Kidney (tissue), 13 donors: ENCODE measurements at regions not wholly inside any gene's neighbourhood (a gene's known extent, or its start where the extent isn't known, plus 50 kb on each side); places are given as distances from the start of the nearest gene placed in this dataset.

Source experiments
- DNase-seq, 5 donors: peaks; one replicate each; pipeline ENCODE4 v3.0.0-alpha.2; 2013 to 2020
- FAIRE-seq: peaks from 2 replicates; lab custom pipeline; 2012; peaks lifted over from hg19 to GRCh38; lab: Jason Lieb, UNC
- H3K27ac ChIP-seq, 2 donors: one replicate each; pipeline ENCODE4 v1.7.0; 2013; ENCODE audit warnings: low read depth in 2 of 2, low read length in 2 of 2, inconsistent platforms in 1 of 2
- H3K27me3 ChIP-seq: one replicate; pipeline ENCODE4 v1.7.1; 2013; ENCODE audit warnings: low read length, inconsistent platforms; ENCODE audit not compliant: control insufficient read depth, insufficient read depth
- H3K36me3 ChIP-seq, 3 donors: one replicate each; pipeline versions ENCODE4 v1.7.0 to v1.7.1; 2013; ENCODE audit warnings: low read length in 3 of 3, control low read depth in 1 of 3, inconsistent platforms in 1 of 3; ENCODE audit not compliant: insufficient read depth in 3 of 3, control insufficient read depth in 2 of 3
- H3K4me1 ChIP-seq, 3 donors: one replicate each; pipeline versions ENCODE4 v1.7.0 to v1.7.1; 2013; ENCODE audit warnings: low read length in 3 of 3, inconsistent platforms in 1 of 3, low read depth in 1 of 3; ENCODE audit not compliant: control insufficient read depth in 2 of 3, insufficient read depth in 2 of 3
- H3K4me3 ChIP-seq, 3 donors: one replicate each; pipeline versions ENCODE4 v1.7.0 to v1.8.1; 2013; ENCODE audit warnings: low read length in 3 of 3, control low read depth in 1 of 3, inconsistent platforms in 1 of 3
- H3K9ac ChIP-seq, 3 donors: one replicate each; pipeline versions ENCODE4 v1.7.0 to v1.7.1; 2013; ENCODE audit warnings: low read length in 3 of 3, control low read depth in 1 of 3, inconsistent platforms in 1 of 3
- H3K9me3 ChIP-seq, 3 donors: one replicate each; pipeline versions ENCODE4 v1.7.0 to v1.7.1; 2013; ENCODE audit warnings: low read length in 3 of 3, control low read depth in 1 of 3, inconsistent platforms in 1 of 3; ENCODE audit not compliant: control insufficient read depth in 2 of 3, insufficient read depth in 1 of 3
- CTCF ChIP-seq: IDR thresholded peaks from 3 replicates; pipeline ENCODE4 v1.5.1; 2012; ENCODE audit warnings: mild to moderate bottlenecking, moderate library complexity, borderline replicate concordance; ENCODE audit not compliant: insufficient read depth; ENCODE audit errors: extremely low read depth
- intact Hi-C: fragments of 100-400 bp; cut with DNase I; formaldehyde crosslinking; loops from one replicate; pipeline ENCODE4 v1.11.1; 2022
- donor health status: control.
- donor health status: control.
- donor health status: control.
- donor health status: control.
- donor health status: control.
- donor health status: DM: yes; HTN: yes; CAD: no.
- donor health status: Normal renal cell carcinoma (clear cell type).

GRCh38 chr6:14500809-14501208, 383.2 kb downstream of the CD83 start:
- no peak for TF ChIP-seq CTCF
- H3K4me1 ChIP-seq: peaks cover 0 to 5% (median 0%) of the 10 kb centered on the region in 3 donors
- FAIRE-seq (no peak), DNase-seq (no peak)
- peak overlapping the region in 1 of 2 donors; percentile 38 for H3K27ac ChIP-seq
- no peaks in the 10 kb centered on the region for H3K36me3 ChIP-seq
- no peak overlapping the region for H3K4me3 ChIP-seq
- no peak overlapping the region for H3K9ac ChIP-seq
- no peaks in the 10 kb centered on the region for H3K27me3 ChIP-seq
- H3K9me3 ChIP-seq: no peaks in the 10 kb centered on the region
- intact Hi-C loops: no loop called here

- no peak for TF ChIP-seq CTCF
- Histone ChIP-seq H3K9me3 (no peaks in the 10 kb centered on the region), H3K4me1 (peaks cover 0 to 5% (median 0%) of the 10 kb centered on the region in 3 donors), H3K4me3 (no peak overlapping the region), H3K9ac (no peak overlapping the region), H3K27ac (peak overlapping the region in 1 of 2 donors; percentile 3), H3K27me3 (no peaks in the 10 kb centered on the region), H3K36me3 (no peaks in the 10 kb centered on the region)
- DNase-seq (peak in 2 of 5 donors; percentile 17 to 54), FAIRE-seq (no peak)
- intact Hi-C loops: no loop called here
These were observed 383.7 kb downstream of the CD83 start for GRCh38 chr6:14501240-14501639.

- H3K27ac ChIP-seq: peak overlapping the region in 1 of 2 donors; percentile 47
- DNase-seq (no peak), FAIRE-seq (no peak)
- TF ChIP-seq CTCF: no peak
- no peak overlapping the region for H3K4me3 ChIP-seq
- no peak overlapping the region for H3K9ac ChIP-seq
- no peaks in the 10 kb centered on the region for H3K27me3 ChIP-seq
- no peaks in the 10 kb centered on the region for H3K9me3 ChIP-seq
- intact Hi-C loops: no loop called here
- peaks cover 0 to 5% (median 0%) of the 10 kb centered on the region in 3 donors for H3K4me1 ChIP-seq
- no peaks in the 10 kb centered on the region for H3K36me3 ChIP-seq
These were observed 384.3 kb downstream of the CD83 start for GRCh38 chr6:14501914-14502313.

GRCh38 chr6:14502551-14502950, 385.0 kb downstream of the CD83 start:
- no peak for TF ChIP-seq CTCF
- Histone ChIP-seq H3K9me3 (no peaks in the 10 kb centered on the region), H3K27me3 (no peaks in the 10 kb centered on the region), H3K27ac (peak overlapping the region in 1 of 2 donors; percentile 47), H3K36me3 (no peaks in the 10 kb centered on the region), H3K4me1 (peaks cover 0 to 5% (median 0%) of the 10 kb centered on the region in 3 donors), H3K4me3 (no peak overlapping the region), H3K9ac (no peak overlapping the region)
- intact Hi-C loops: no loop called here
- DNase-seq: no peak
- no peak for FAIRE-seq
